Head of caudate nucleus (tissue), 42 donors: ENCODE measurements at regions not wholly inside any gene's neighbourhood (a gene's known extent, or its start where the extent isn't known, plus 50 kb on each side); places are given as distances from the start of the nearest gene placed in this dataset.
"Not testable (repeated sequence)": the region's sequence is repeated elsewhere in the genome, so short reads cannot be mapped to it uniquely, and the experiment has no call there.

Experiments used
- DNase-seq, 42 donors: peaks; one replicate each; pipeline versions ENCODE4 v3.0.0 to v3.0.0-alpha.2; 2020 to 2021; ENCODE audit warnings: mixed read lengths in 7 of 42
- intact Hi-C: fragments of 100-400 bp; cut with DNase I; formaldehyde crosslinking; loops from one replicate; pipeline ENCODE4 v1.15.0; 2022

GRCh38 chrX:79026742-79027141, 81.6 kb downstream of the P2RY10 start:
- DNase-seq, intact Hi-C loops: not testable (repeated sequence)

GRCh38 chrX:79035421-79035820, 90.2 kb downstream of the P2RY10 start:
- no peak for DNase-seq
- intact Hi-C loops = no loop called here

GRCh38 chrX:79036157-79036880, 91.1 kb downstream of the P2RY10 start:
- intact Hi-C loops = no loop called here
- no peak for DNase-seq

GRCh38 chrX:79065696-79066095, 78.8 kb upstream of the GPR174 start:
- intact Hi-C loops = no loop called here
- no peak for DNase-seq

GRCh38 chrX:79078114-79078513, 66.4 kb upstream of the GPR174 start:
- intact Hi-C loops = no loop called here

GRCh38 chrX:79079477-79079876, 65.0 kb upstream of the GPR174 start:
- no peak for DNase-seq
- intact Hi-C loops = no loop called here

More at GRCh38 chrX:79078114-79078513, 66.4 kb upstream of the GPR174 start:
- no peak for DNase-seq

- no peak for DNase-seq
- intact Hi-C loops = no loop called here
These were observed 64.3 kb upstream of the GPR174 start for GRCh38 chrX:79080141-79080540.

- intact Hi-C loops = no loop called here
- DNase-seq = peak in 15 of 42 donors; percentile 1 to 44 (median 16)
These were observed 62.5 kb upstream of the GPR174 start for GRCh38 chrX:79081895-79082512.

- no peak for DNase-seq
- intact Hi-C loops = no loop called here
These were observed 61.6 kb upstream of the GPR174 start for GRCh38 chrX:79082899-79083298.

GRCh38 chrX:79084923-79085322, 59.6 kb upstream of the GPR174 start:
- intact Hi-C loops = no loop called here
- no peak for DNase-seq

- DNase-seq = no peak
- intact Hi-C loops = no loop called here
These were observed 54.4 kb upstream of the GPR174 start for GRCh38 chrX:79089896-79090584.

- intact Hi-C loops = no loop called here
- DNase-seq = no peak
These were observed 50.2 kb upstream of the GPR174 start for GRCh38 chrX:79094075-79094832.
